ENCODE measurements at regions not wholly inside any gene's neighbourhood (a gene's known extent, or its start where the extent isn't known, plus 50 kb on each side); places are given as distances from the start of the nearest gene placed in this dataset.

DNA sequence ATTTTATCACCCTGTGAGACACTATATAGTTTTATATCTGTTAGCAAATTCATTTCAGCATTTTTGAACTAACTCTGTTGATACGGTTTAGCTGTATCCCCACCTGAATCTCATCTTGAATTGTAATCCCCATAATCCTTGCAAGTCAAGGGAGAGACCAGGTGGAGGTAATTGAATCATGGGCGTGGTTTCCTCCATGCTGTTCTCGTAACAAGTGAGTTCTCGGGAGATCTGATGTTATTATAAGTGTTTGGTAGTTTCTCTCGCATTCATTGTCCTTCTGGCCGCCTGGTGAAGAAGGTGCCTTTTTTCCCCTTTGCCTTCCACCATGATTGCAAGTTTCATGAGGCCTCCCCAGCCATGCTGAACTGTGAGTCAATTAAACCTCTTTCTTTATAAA lies 53.2 kb upstream of the TMC3 start:
- no peak overlapping the region for H3K4me2 ChIP-seq
- Mint-ChIP-seq H3K4me3 (no peak overlapping the region), H3K27ac (no peak overlapping the region), H3K27me3 (ENCODE audit: insufficient read depth, low read depth) (peaks cover 5% of the 10 kb centered on the region), H3K4me1 (peaks cover 15% of the 10 kb centered on the region), H3K36me3 (no peaks in the 10 kb centered on the region), H3K9me3 (peaks cover 14% of the 10 kb centered on the region)
- H3K36me3 ChIP-seq = no peaks in the 10 kb centered on the region
- H3K27me3 ChIP-seq = no peaks in the 10 kb centered on the region
- no peaks in the 10 kb centered on the region for H3K4me1 ChIP-seq
- no peaks in the 10 kb centered on the region for H4K20me1 ChIP-seq (ENCODE audit: low read depth)
- H3F3A ChIP-seq (ENCODE audit: low read depth) = no peaks in the 10 kb centered on the region
- H3K9me3 ChIP-seq (ENCODE audit: low read depth) = no peaks in the 10 kb centered on the region
- H3K79me2 ChIP-seq (ENCODE audit: low read depth) = no peaks in the 10 kb centered on the region
- DNase-seq (ENCODE audit: low spot score) = no peak
- H3K4me3 ChIP-seq = no peak overlapping the region
- no peak overlapping the region for H2AFZ ChIP-seq (replicated peaks)
- H3K27ac ChIP-seq = no peak overlapping the region
- TF ChIP-seq EZH2phosphoT487 (IDR thresholded peaks at IDR 0.05) (no peak), CTCF (IDR thresholded peaks at IDR 0.05) (no peak), EZH2 (IDR thresholded peaks at IDR 0.05) (no peak)
- H3K9ac ChIP-seq = no peak overlapping the region

DNA sequence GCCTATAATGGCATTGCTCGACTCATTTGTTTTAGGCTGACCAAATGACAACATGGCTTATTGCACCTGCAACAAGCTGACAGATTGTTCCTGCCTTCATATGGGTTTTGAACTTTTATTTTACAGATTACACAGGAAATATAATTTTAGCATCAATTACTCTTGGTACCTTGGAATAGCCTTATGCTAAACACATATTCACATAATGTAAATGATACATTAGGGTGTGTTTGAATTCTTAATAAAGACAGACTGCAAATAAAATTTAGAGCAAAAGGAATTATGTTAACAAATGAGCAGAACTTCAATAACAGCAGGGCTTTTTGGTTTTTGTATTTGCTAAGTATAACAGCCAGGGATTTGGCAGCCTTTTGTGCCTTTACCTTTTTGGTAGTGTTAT lies 51.9 kb upstream of the TMC3 start:
- no peaks in the 10 kb centered on the region for H3K36me3 Mint-ChIP-seq

More for the DNA sequence above, 51.9 kb upstream of the TMC3 start:
- no peak overlapping the region for H3K4me3 ChIP-seq
- no peak for DNase-seq (ENCODE audit: low spot score)
- H3K9ac ChIP-seq = no peak overlapping the region
- TF ChIP-seq EZH2 (IDR thresholded peaks at IDR 0.05) (no peak), CTCF (IDR thresholded peaks at IDR 0.05) (no peak), EZH2phosphoT487 (IDR thresholded peaks at IDR 0.05) (no peak)
- H4K20me1 ChIP-seq (ENCODE audit: low read depth) = no peaks in the 10 kb centered on the region
- H3F3A ChIP-seq (ENCODE audit: low read depth) = no peaks in the 10 kb centered on the region
- no peaks in the 10 kb centered on the region for H3K9me3 ChIP-seq (ENCODE audit: low read depth)
- H3K9me3 Mint-ChIP-seq = peaks cover 10% of the 10 kb centered on the region
- no peaks in the 10 kb centered on the region for H3K4me1 ChIP-seq
- no peak overlapping the region for H3K4me3 Mint-ChIP-seq
- H3K4me1 Mint-ChIP-seq = peaks cover 15% of the 10 kb centered on the region
- no peaks in the 10 kb centered on the region for H3K79me2 ChIP-seq (ENCODE audit: low read depth)
- no peak overlapping the region for H3K27ac ChIP-seq
- H3K27me3 Mint-ChIP-seq (ENCODE audit: insufficient read depth, low read depth) = peaks cover 3% of the 10 kb centered on the region
- no peaks in the 10 kb centered on the region for H3K27me3 ChIP-seq
- H2AFZ ChIP-seq (replicated peaks) = no peak overlapping the region
- H3K4me2 ChIP-seq = no peak overlapping the region
- no peak overlapping the region for H3K27ac Mint-ChIP-seq
- H3K36me3 ChIP-seq = no peaks in the 10 kb centered on the region

Data from neural progenitor cell (in vitro differentiated cells).